ENCODE measurements at regions not wholly inside any gene's neighbourhood (a gene's known extent, or its start where the extent isn't known, plus 50 kb on each side); places are given as distances from the start of the nearest gene placed in this dataset.
"Not testable (repeated sequence)": the region's sequence is repeated elsewhere in the genome, so short reads cannot be mapped to it uniquely, and the experiment has no call there.

- H3K4me3 ChIP-seq (ENCODE audit: low read depth, low read length) = no peak overlapping the region
- TF ChIP-seq CTCF (IDR thresholded peaks at IDR 0.05; ENCODE audit: control insufficient read depth, extremely low read depth, insufficient read depth) = no peak
- no peak for DNase-seq (ENCODE audit: low read depth)
Observed at GRCh38 chr1:112143871-112144441, 154.5 kb upstream of the KCND3 start.

DNA sequence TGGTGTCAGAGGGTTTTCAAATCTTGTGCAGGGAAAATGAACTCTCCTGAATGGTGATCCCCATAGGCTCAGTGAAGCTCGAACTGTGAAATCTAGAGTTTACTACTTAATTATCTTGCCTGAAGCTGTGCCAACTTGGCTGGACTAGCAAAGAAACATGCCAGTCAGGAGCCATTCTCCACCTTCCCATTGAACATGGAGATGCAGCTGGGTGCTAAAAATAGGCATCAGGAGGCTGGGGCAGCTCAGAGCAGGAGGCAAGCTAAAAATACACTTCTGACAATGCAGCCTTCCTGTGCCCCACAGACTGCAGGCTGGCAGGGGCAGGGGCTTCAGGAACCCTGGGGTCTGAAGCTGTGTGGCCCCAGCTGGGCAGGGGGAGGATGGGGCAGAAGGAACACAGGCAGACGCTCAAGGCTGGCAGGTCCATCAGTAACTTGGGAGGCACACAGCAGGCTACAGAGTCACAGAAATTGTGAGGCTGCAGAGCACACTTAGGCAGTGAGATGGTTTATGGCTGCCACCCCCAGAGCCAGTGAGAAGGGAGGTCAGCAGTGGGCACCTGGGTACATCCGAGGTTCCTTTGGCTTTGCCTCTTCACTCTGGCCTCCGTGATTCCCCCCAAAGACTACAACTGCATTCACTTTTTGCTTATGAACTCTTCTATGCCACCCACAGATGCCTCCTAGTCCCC lies 155.4 kb upstream of the KCND3 start:
- no peak for DNase-seq (ENCODE audit: low read depth)
- no peak overlapping the region for H3K4me3 ChIP-seq (ENCODE audit: low read depth, low read length)
- TF ChIP-seq CTCF (IDR thresholded peaks at IDR 0.05; ENCODE audit: control insufficient read depth, extremely low read depth, insufficient read depth) = no peak

DNA sequence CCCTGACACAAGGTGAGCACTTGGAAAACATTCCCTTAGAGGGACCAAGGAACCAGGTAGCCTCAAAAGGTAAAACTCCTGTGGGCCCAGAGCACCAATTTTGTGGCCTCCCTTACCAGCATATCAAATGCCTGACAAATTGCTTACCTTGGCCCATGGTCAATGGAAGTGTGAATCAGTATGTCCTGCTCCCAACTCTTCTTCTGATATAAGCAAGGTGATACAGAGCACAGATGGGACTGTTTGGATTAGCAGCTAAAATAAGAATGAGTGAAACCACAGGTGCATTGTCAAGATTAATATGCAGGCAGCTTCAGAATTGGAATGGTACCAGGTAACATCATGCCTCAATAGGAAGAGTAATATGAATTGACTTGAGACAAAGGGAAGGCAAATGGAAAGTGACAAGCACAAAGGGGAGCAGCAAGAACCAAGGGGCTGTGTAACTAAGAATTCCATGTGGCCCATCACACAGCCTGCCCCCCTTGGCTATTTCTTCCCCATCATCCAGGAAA lies 156.8 kb upstream of the KCND3 start:
- H3K4me3 ChIP-seq (ENCODE audit: low read depth, low read length) = no peak overlapping the region
- no peak for TF ChIP-seq CTCF (IDR thresholded peaks at IDR 0.05; ENCODE audit: control insufficient read depth, extremely low read depth, insufficient read depth)
- DNase-seq (ENCODE audit: low read depth) = no peak

DNA sequence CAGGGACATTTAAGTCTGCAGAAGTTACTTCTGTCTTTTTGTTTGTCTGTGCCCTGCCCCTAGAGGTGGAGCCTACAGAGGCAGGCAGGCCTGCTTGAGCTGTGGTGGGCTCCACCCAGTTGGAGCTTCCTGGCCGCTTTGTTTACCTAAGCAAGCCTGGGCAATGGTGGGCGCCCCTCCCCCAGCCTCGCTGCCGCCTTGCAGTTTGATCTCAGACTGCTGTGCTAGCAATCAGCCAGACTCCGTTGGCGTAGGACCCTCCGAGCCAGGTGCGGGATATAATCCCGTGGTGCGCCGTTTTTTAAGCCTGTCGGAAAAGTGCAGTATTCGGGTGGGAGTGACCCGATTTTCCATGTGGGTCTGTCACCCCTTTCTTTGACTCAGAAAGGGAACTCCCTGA lies 170.7 kb upstream of the KCND3 start:
- H3K4me3 ChIP-seq (ENCODE audit: low read depth, low read length); DNase-seq (ENCODE audit: low read depth): not testable (repeated sequence)

GRCh38 chr1:112165375-112165774 lies 175.9 kb upstream of the KCND3 start:
- DNase-seq (ENCODE audit: low read depth) = no peak
- TF ChIP-seq CTCF (IDR thresholded peaks at IDR 0.05; ENCODE audit: control insufficient read depth, extremely low read depth, insufficient read depth) = no peak

DNA sequence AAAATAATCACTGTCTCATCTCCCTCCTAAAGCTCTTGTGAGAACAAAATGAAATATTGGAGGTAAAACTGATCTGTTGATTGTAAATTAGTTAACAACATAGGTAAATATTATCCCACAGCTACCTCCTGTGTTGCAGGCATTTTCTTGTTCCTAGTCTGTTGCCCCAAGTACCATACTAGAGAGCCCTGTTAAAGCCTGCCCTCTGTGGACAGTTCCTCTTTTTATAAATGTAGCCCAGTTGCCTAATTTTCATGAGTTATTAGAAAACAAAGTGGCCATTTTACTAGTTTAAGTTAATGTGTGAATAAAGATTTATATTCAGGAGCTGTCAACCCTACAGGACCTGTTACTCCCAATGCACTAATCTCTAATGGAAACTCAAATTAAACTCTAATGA lies 180.0 kb upstream of the KCND3 start:
- no peak for TF ChIP-seq CTCF (IDR thresholded peaks at IDR 0.05; ENCODE audit: control insufficient read depth, extremely low read depth, insufficient read depth)
- H3K4me3 ChIP-seq (ENCODE audit: low read depth, low read length) = no peak overlapping the region
- no peak for DNase-seq (ENCODE audit: low read depth)

More at GRCh38 chr1:112165375-112165774, 175.9 kb upstream of the KCND3 start:
- H3K4me3 ChIP-seq (ENCODE audit: low read depth, low read length) = no peak overlapping the region

DNA sequence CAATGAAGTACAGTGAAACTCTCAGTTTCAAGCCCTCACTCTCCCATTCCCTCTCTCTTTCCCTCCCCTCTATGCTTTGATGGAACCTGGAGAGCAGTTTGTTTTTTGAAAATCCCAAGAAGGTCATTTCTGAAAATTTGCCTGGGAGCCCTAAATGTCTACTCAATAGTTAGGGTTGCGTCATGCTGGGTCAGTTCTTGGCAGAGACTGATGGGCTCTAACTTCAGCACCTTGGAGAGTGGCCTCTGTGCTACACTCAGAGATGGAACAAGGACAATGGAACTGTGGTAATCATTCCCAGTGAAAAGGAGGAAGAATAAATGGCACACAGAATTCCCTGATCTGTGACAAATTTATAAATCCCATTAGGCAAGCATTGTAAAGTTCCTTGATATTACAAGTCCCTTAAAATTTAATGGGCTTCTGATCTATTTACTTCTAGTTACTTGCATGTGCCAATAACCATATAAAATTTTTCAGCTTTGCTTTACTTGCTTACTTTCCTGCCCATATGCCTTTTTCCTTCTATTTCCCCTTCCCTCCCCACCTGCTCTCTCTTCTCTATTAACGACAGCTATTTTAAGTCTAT lies 182.9 kb upstream of the KCND3 start:
- TF ChIP-seq CTCF (IDR thresholded peaks at IDR 0.05; ENCODE audit: control insufficient read depth, extremely low read depth, insufficient read depth) = no peak
- no peak overlapping the region for H3K4me3 ChIP-seq (ENCODE audit: low read depth, low read length)
- peak; percentile 40 for DNase-seq (ENCODE audit: low read depth)

All from LNCaP clone FGC (cell line).